PFSK-1 (cell line): ENCODE measurements at regions not wholly inside any gene's neighbourhood (a gene's known extent, or its start where the extent isn't known, plus 50 kb on each side); places are given as distances from the start of the nearest gene placed in this dataset.

Experiments used
- FOXP2 ChIP-seq: optimal IDR thresholded peaks from 2 replicates; pipeline ENCODE3; 2011; ENCODE audit warnings: borderline replicate concordance, control low read depth, inconsistent platforms; ENCODE audit not compliant: insufficient read depth; ENCODE audit errors: extremely low read length, extremely low read depth
- POLR2AphosphoS5 ChIP-seq: IDR thresholded peaks from 2 replicates; pipeline ENCODE4 v1.6.1; 2012; ENCODE audit warnings: low read depth, mild to moderate bottlenecking, control low read depth, low read length, moderate library complexity
- REST ChIP-seq, 2 experiments: IDR thresholded peaks; 2 replicates each; pipeline versions ENCODE4 v1.6.1 to v1.8.0; 2011 to 2012; ENCODE audit warnings: low read depth in 2 of 2, low read length in 2 of 2, control low read depth in 1 of 2, inconsistent platforms in 1 of 2, mild to moderate bottlenecking in 1 of 2, moderate library complexity in 1 of 2; ENCODE audit not compliant: insufficient read depth in 1 of 2
- SIN3A ChIP-seq: IDR thresholded peaks from 2 replicates; pipeline ENCODE4 v1.6.1; 2012; ENCODE audit warnings: mild to moderate bottlenecking, low read length, moderate library complexity, borderline replicate concordance; ENCODE audit not compliant: insufficient read depth
- TAF1 ChIP-seq: IDR thresholded peaks from 2 replicates; pipeline ENCODE4 v1.6.1; 2012; ENCODE audit warnings: low read length, control low read depth, borderline replicate concordance; ENCODE audit not compliant: insufficient read depth

GRCh38 chr6:144745439-144745838 lies 460.3 kb downstream of the UTRN start:
- TF ChIP-seq FOXP2 (no peak), POLR2AphosphoS5 (no peak), SIN3A (no peak), TAF1 (no peak), REST (IDR thresholded peaks at IDR 0.05; ENCODE audit: insufficient read depth in 1 of 2, low read depth in 2 of 2, low read length in 2 of 2) (no peak)

- TF ChIP-seq REST (IDR thresholded peaks at IDR 0.05; ENCODE audit: insufficient read depth in 1 of 2, low read depth in 2 of 2, low read length in 2 of 2) = no peak
- TF ChIP-seq SIN3A = no peak
- no peak for TF ChIP-seq TAF1
- TF ChIP-seq FOXP2 = no peak
- no peak for TF ChIP-seq POLR2AphosphoS5
These were observed 461.9 kb downstream of the UTRN start for GRCh38 chr6:144746902-144747469.

GRCh38 chr6:144749263-144749662 lies 464.1 kb downstream of the UTRN start:
- TF ChIP-seq FOXP2 (no peak), REST (IDR thresholded peaks at IDR 0.05; ENCODE audit: insufficient read depth in 1 of 2, low read depth in 2 of 2, low read length in 2 of 2) (no peak), POLR2AphosphoS5 (no peak), TAF1 (no peak), SIN3A (no peak)

GRCh38 chr6:144753023-144753705 lies 468.0 kb downstream of the UTRN start:
- TF ChIP-seq SIN3A (no peak), TAF1 (no peak), POLR2AphosphoS5 (no peak), REST (IDR thresholded peaks at IDR 0.05; ENCODE audit: insufficient read depth in 1 of 2, low read depth in 2 of 2, low read length in 2 of 2) (no peak), FOXP2 (no peak)

GRCh38 chr6:144756469-144756868 lies 471.3 kb downstream of the UTRN start:
- TF ChIP-seq FOXP2 (no peak), POLR2AphosphoS5 (no peak), SIN3A (no peak), REST (IDR thresholded peaks at IDR 0.05; ENCODE audit: insufficient read depth in 1 of 2, low read depth in 2 of 2, low read length in 2 of 2) (no peak), TAF1 (no peak)
